ENCODE measurements at regions not wholly inside any gene's neighbourhood (a gene's known extent, or its start where the extent isn't known, plus 50 kb on each side); places are given as distances from the start of the nearest gene placed in this dataset.

- Mint-ChIP-seq H3K9me3 (peaks cover 0 to 6% of the 10 kb centered on the region in 2 experiments; a peak in 2 of 5 replicates), H3K27me3 (ENCODE audit: low read depth) (peaks cover 21% of the 10 kb centered on the region), H3K4me3 (no peak overlapping the region), H3K27ac (no peak overlapping the region; a peak in 1 of 7 replicates), H3K4me1 (no peaks in the 10 kb centered on the region; a peak in 1 of 4 replicates), H3K36me3 (ENCODE audit: insufficient read depth in 1 of 3, low read depth in 3 of 3) (no peaks in the 10 kb centered on the region)
- Histone ChIP-seq H3K9me3 (ENCODE audit: control insufficient read depth, low read depth, low read length) (no peaks in the 10 kb centered on the region), H3K79me2 (ENCODE audit: insufficient read depth, low read length) (no peaks in the 10 kb centered on the region), H2AK5ac (ENCODE audit: insufficient read length, low read length) (no peak overlapping the region), H2BK12ac (ENCODE audit: insufficient read length, low read depth, low read length) (no peak overlapping the region), H2BK15ac (ENCODE audit: low read depth, low read length) (no peak overlapping the region), H4K20me1 (ENCODE audit: control insufficient read depth, insufficient read depth, insufficient read length) (no peaks in the 10 kb centered on the region), H3K9ac (ENCODE audit: extremely low read depth, insufficient read length, low read length) (no peak overlapping the region), H4K8ac (replicated peaks; ENCODE audit: insufficient read length, low read depth, low read length) (no peak overlapping the region), H4K5ac (ENCODE audit: insufficient read length, low read depth, low read length) (no peak overlapping the region), H3K79me1 (ENCODE audit: insufficient read depth, low read depth, low read length, poor library complexity, severe bottlenecking) (no peaks in the 10 kb centered on the region), H3K4me2 (ENCODE audit: insufficient read depth, insufficient read length, low read length) (no peak overlapping the region), H2BK120ac (ENCODE audit: low read depth, low read length, poor library complexity, severe bottlenecking) (no peak overlapping the region), H3T11ph (ENCODE audit: low read length) (no peak overlapping the region), H3K18ac (ENCODE audit: insufficient read length, low read depth, low read length) (no peak overlapping the region), H3K4me1 (ENCODE audit: insufficient read depth, low read length) (no peaks in the 10 kb centered on the region; the same call in 1 of the 2 replicates), H3K56ac (ENCODE audit: insufficient read length, low read depth, low read length) (no peak overlapping the region), H3K4ac (ENCODE audit: low read depth, low read length) (no peak overlapping the region), H2BK20ac (ENCODE audit: low read depth, low read length, poor library complexity, severe bottlenecking) (no peak overlapping the region), H2AFZ (ENCODE audit: low read length) (no peak overlapping the region), H3K23me2 (ENCODE audit: insufficient read length, low read depth, low read length, poor library complexity, severe bottlenecking) (no peaks in the 10 kb centered on the region), H3K27me3 (ENCODE audit: insufficient read depth, low read length) (no peaks in the 10 kb centered on the region), H3K23ac (ENCODE audit: insufficient read length, low read depth, low read length) (no peak overlapping the region), H2BK5ac (ENCODE audit: insufficient read length, low read length) (no peak overlapping the region), H4K91ac (ENCODE audit: insufficient read length, low read depth, low read length) (no peak overlapping the region), H3K14ac (ENCODE audit: insufficient read depth, low read length) (peak overlapping the region; percentile 37; the same call in 1 of the 2 replicates), H3K27ac (ENCODE audit: insufficient read length, low read depth, low read length) (no peak overlapping the region)
- WGBS (ENCODE audit: extremely low coverage, insufficient read length, low lambda C conversion rate) = no CpG with 5 or more reads among the region's 6 CpGs
- TF ChIP-seq, protein P1, sequence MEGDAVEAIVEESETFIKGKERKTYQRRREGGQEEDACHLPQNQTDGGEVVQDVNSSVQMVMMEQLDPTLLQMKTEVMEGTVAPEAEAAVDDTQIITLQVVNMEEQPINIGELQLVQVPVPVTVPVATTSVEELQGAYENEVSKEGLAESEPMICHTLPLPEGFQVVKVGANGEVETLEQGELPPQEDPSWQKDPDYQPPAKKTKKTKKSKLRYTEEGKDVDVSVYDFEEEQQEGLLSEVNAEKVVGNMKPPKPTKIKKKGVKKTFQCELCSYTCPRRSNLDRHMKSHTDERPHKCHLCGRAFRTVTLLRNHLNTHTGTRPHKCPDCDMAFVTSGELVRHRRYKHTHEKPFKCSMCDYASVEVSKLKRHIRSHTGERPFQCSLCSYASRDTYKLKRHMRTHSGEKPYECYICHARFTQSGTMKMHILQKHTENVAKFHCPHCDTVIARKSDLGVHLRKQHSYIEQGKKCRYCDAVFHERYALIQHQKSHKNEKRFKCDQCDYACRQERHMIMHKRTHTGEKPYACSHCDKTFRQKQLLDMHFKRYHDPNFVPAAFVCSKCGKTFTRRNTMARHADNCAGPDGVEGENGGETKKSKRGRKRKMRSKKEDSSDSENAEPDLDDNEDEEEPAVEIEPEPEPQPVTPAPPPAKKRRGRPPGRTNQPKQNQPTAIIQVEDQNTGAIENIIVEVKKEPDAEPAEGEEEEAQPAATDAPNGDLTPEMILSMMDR (conservative IDR thresholded peaks at IDR 0.05) = no peak
- DNase-seq = no peak
Observed at GRCh38 chr11:45455536-45455935, 169.4 kb upstream of the SYT13 start.

Measured in H9 (cell line).